GM18907 (cell line): ENCODE measurements at regions not wholly inside any gene's neighbourhood (a gene's known extent, or its start where the extent isn't known, plus 50 kb on each side); places are given as distances from the start of the nearest gene placed in this dataset.
"Not testable (repeated sequence)": the region's sequence is repeated elsewhere in the genome, so short reads cannot be mapped to it uniquely, and the experiment has no call there.

ENCODE experiments used
- ATAC-seq: cut with Tn5 transposase; IDR thresholded peaks from one replicate; pipeline ENCODE4 v1.9.1; 2021; ENCODE audit warnings: mild to moderate bottlenecking, moderate library complexity; ENCODE audit not compliant: unreplicated experiment

GRCh38 chr5:51559339-51559738 is 176.1 kb downstream of the ISL1 start:
- no peak for ATAC-seq

- no peak for ATAC-seq
These were observed 176.8 kb downstream of the ISL1 start for GRCh38 chr5:51559921-51560658.

- ATAC-seq, result no peak
These were observed 183.7 kb downstream of the ISL1 start for GRCh38 chr5:51566953-51567352.

- ATAC-seq, result no peak
These were observed 184.4 kb downstream of the ISL1 start for GRCh38 chr5:51567636-51568035.

GRCh38 chr5:51573835-51574234 is 190.6 kb downstream of the ISL1 start:
- no peak for ATAC-seq

GRCh38 chr5:51582871-51583394 is 199.7 kb downstream of the ISL1 start:
- no peak for ATAC-seq

- ATAC-seq, result no peak
These were observed 214.8 kb downstream of the ISL1 start for GRCh38 chr5:51598026-51598425.

- no peak for ATAC-seq
These were observed 216.3 kb downstream of the ISL1 start for GRCh38 chr5:51599587-51599986.

GRCh38 chr5:51604324-51604723 is 221.1 kb downstream of the ISL1 start:
- no peak for ATAC-seq

GRCh38 chr5:51606921-51607320 is 223.7 kb downstream of the ISL1 start:
- ATAC-seq, result no peak

GRCh38 chr5:51618234-51618633 is 235.0 kb downstream of the ISL1 start:
- no peak for ATAC-seq

- ATAC-seq, result no peak
These were observed 237.9 kb downstream of the ISL1 start for GRCh38 chr5:51621156-51621555.

- no peak for ATAC-seq
These were observed 239.0 kb downstream of the ISL1 start for GRCh38 chr5:51622161-51622790.

- ATAC-seq, result no peak
These were observed 242.1 kb downstream of the ISL1 start for GRCh38 chr5:51625224-51625968.

- ATAC-seq, result no peak
These were observed 248.8 kb downstream of the ISL1 start for GRCh38 chr5:51632027-51632426.

GRCh38 chr5:51632793-51633192 is 249.5 kb downstream of the ISL1 start:
- no peak for ATAC-seq

- ATAC-seq, result not testable (repeated sequence)
These were observed 253.7 kb downstream of the ISL1 start for GRCh38 chr5:51636973-51637372.

GRCh38 chr5:51644976-51645375 is 261.7 kb downstream of the ISL1 start:
- ATAC-seq, result no peak

GRCh38 chr5:51646482-51646881 is 263.2 kb downstream of the ISL1 start:
- ATAC-seq, result no peak

GRCh38 chr5:51650824-51651223 is 267.6 kb downstream of the ISL1 start:
- ATAC-seq, result no peak

GRCh38 chr5:51651476-51651875 is 268.2 kb downstream of the ISL1 start:
- ATAC-seq, result no peak

GRCh38 chr5:51651889-51652288 is 268.6 kb downstream of the ISL1 start:
- ATAC-seq, result no peak
